ENCODE measurements at regions not wholly inside any gene's neighbourhood (a gene's known extent, or its start where the extent isn't known, plus 50 kb on each side); places are given as distances from the start of the nearest gene placed in this dataset.

DNA sequence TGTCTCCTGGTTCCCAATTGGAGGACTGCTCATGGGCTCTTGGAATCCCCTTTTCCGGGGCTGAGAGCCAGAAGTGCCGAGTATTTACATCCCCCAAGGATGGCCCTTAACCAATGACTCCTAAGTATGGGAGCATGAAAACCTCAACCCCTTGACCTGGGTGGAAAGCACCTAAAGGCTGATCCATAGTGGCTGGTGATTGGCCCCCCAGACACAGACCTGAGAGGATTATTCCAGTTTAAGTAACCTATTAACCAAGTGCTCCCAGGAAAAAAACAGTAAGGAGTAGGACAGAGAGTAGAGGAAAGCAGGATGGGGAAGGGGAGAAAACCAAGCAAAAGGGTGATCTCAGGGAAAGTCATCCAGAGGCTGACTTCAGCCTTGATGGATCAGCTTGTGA lies 206.1 kb upstream of the RND3 start:
- TF ChIP-seq, protein P1, sequence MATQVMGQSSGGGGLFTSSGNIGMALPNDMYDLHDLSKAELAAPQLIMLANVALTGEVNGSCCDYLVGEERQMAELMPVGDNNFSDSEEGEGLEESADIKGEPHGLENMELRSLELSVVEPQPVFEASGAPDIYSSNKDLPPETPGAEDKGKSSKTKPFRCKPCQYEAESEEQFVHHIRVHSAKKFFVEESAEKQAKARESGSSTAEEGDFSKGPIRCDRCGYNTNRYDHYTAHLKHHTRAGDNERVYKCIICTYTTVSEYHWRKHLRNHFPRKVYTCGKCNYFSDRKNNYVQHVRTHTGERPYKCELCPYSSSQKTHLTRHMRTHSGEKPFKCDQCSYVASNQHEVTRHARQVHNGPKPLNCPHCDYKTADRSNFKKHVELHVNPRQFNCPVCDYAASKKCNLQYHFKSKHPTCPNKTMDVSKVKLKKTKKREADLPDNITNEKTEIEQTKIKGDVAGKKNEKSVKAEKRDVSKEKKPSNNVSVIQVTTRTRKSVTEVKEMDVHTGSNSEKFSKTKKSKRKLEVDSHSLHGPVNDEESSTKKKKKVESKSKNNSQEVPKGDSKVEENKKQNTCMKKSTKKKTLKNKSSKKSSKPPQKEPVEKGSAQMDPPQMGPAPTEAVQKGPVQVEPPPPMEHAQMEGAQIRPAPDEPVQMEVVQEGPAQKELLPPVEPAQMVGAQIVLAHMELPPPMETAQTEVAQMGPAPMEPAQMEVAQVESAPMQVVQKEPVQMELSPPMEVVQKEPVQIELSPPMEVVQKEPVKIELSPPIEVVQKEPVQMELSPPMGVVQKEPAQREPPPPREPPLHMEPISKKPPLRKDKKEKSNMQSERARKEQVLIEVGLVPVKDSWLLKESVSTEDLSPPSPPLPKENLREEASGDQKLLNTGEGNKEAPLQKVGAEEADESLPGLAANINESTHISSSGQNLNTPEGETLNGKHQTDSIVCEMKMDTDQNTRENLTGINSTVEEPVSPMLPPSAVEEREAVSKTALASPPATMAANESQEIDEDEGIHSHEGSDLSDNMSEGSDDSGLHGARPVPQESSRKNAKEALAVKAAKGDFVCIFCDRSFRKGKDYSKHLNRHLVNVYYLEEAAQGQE (IDR thresholded peaks at IDR 0.05; ENCODE audit: insufficient read depth in 1 of 2, low read depth in 2 of 2, low read length in 2 of 2), result no peak
- no peak for TF ChIP-seq POLR2AphosphoS5 (IDR thresholded peaks at IDR 0.05; ENCODE audit: low read depth, low read length)

All from PFSK-1 (cell line).